Muscle of leg (tissue), 3 donors: ENCODE measurements at regions not wholly inside any gene's neighbourhood (a gene's known extent, or its start where the extent isn't known, plus 50 kb on each side); places are given as distances from the start of the nearest gene placed in this dataset.
A peak's percentile ranks its signal among the peaks of the same experiment; 100 is the strongest.

Experiments used
- DNase-seq: peaks from one replicate; pipeline ENCODE4 v3.0.0; 2013
- H3K27ac ChIP-seq: one replicate; pipeline ENCODE4 v1.5.1; 2013; ENCODE audit warnings: mild to moderate bottlenecking, low read length, control low read depth
- H3K27me3 ChIP-seq: one replicate; pipeline ENCODE4 v1.6.1; 2013; ENCODE audit warnings: low read length; ENCODE audit not compliant: control insufficient read depth, insufficient read depth
- H3K36me3 ChIP-seq: one replicate; pipeline ENCODE4 v1.6.1; 2013; ENCODE audit warnings: low read length; ENCODE audit not compliant: control insufficient read depth, insufficient read depth
- H3K4me1 ChIP-seq: one replicate; pipeline ENCODE4 v1.6.1; 2013; ENCODE audit warnings: low read length; ENCODE audit not compliant: control insufficient read depth, insufficient read depth
- H3K4me3 ChIP-seq: one replicate; pipeline ENCODE4 v1.5.1; 2013; ENCODE audit warnings: low read length, control low read depth
- H3K9me3 ChIP-seq: replicated peaks from 2 replicates; pipeline ENCODE4 v1.6.1; 2013; ENCODE audit warnings: low read depth, low read length; ENCODE audit not compliant: control insufficient read depth
- WGBS: methylation state at CpG from one replicate; pipeline ENCODE4 v1.1.5; 2013; ENCODE audit warnings: missing lambda C conversion rate; ENCODE audit not compliant: insufficient coverage; 5-methylcytosine and 5-hydroxymethylcytosine counted together

GRCh38 chr21:27586326-27586725 is 619.4 kb upstream of the ADAMTS5 start:
- no peak for DNase-seq
- Histone ChIP-seq H3K27ac (no peak overlapping the region), H3K4me1 (peaks cover 4% of the 10 kb centered on the region), H3K27me3 (no peaks in the 10 kb centered on the region), H3K36me3 (no peaks in the 10 kb centered on the region), H3K4me3 (no peak overlapping the region), H3K9me3 (no peaks in the 10 kb centered on the region)
- 69% methylated on average over 2 of the region's 3 CpGs for WGBS

DNA sequence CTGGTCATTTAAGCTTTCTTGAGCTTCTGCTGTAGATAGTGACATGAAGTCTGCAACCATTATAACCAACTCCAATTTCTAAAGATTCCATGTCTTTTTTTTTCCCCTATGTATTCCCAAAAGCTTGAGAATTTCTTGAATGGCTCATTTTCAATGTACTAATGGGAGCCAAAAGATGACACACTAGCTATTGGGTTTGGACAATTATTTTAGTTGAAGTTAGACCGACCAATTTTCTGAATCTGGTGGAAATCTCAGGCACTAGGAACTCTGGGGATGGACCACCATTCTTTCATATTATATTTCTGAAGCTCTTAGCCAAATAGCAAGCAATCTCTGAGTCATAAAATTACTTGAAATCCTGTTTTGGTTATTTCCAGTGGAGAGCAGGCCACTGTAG is 617.4 kb upstream of the ADAMTS5 start:
- H3K4me1 ChIP-seq = peaks cover 2% of the 10 kb centered on the region
- H3K4me3 ChIP-seq = no peak overlapping the region
- H3K27me3 ChIP-seq = no peaks in the 10 kb centered on the region
- WGBS = no CpG with 5 or more reads among the region's 1 CpG
- no peaks in the 10 kb centered on the region for H3K36me3 ChIP-seq
- DNase-seq = peak; percentile 60
- H3K9me3 ChIP-seq = peaks cover 2% of the 10 kb centered on the region
- no peak overlapping the region for H3K27ac ChIP-seq

GRCh38 chr21:27582948-27583430 is 616.1 kb upstream of the ADAMTS5 start:
- peak; percentile 73 for DNase-seq
- H3K27me3 ChIP-seq = no peaks in the 10 kb centered on the region
- WGBS = no CpG with 5 or more reads among the region's 3 CpGs
- H3K27ac ChIP-seq = no peak overlapping the region
- H3K4me3 ChIP-seq = no peak overlapping the region
- no peaks in the 10 kb centered on the region for H3K36me3 ChIP-seq
- H3K9me3 ChIP-seq = peaks cover 2% of the 10 kb centered on the region
- H3K4me1 ChIP-seq = peaks cover 2% of the 10 kb centered on the region

- H3K27ac ChIP-seq = no peak overlapping the region
- peaks cover 2% of the 10 kb centered on the region for H3K9me3 ChIP-seq
- DNase-seq = no peak
- no peaks in the 10 kb centered on the region for H3K36me3 ChIP-seq
- 100% methylated on average over 1 of the region's 2 CpGs for WGBS
- H3K27me3 ChIP-seq = no peaks in the 10 kb centered on the region
- H3K4me3 ChIP-seq = no peak overlapping the region
- H3K4me1 ChIP-seq = peaks cover 2% of the 10 kb centered on the region
These were observed 615.5 kb upstream of the ADAMTS5 start for GRCh38 chr21:27582246-27582947.

DNA sequence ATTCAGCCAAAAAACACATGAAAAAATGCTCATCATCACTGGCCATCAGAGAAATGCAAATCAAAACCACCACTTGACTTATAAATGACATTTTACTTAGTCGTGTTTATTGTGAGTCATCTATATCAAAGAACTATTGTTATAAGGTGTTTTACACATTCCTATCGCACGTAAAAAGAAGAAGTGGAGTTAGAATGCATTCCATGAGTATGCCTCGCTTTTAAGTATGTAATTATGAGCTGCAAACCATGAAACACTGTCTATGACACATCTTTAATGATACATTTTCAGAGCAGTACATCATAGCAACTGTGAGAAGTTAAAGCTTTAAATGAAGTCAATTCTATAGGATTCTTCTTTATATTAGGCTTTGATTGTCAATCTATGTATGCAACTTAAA is 614.3 kb upstream of the ADAMTS5 start:
- no CpG with 5 or more reads among the region's 4 CpGs for WGBS
- DNase-seq = no peak
- no peak overlapping the region for H3K4me3 ChIP-seq

DNA sequence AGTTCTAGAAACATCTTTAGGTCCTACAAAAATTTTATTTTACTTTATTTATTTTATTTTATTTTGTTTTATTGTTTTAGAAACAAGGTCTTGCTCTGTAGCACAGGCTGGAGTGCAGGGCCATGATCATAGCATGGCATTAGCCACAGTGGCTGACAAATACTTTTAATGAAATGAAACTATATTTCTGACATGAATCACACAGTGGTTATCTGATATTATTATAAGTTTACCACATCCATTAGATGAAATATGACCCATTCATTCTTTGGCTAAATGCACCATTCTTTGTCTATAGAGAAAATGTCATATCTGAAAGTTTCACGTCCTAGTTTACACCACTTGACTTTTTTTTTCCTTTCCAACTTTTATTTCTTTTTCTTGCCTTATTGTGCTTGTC is 613.4 kb upstream of the ADAMTS5 start:
- Histone ChIP-seq H3K27ac (no peak overlapping the region), H3K9me3 (peaks cover 2% of the 10 kb centered on the region), H3K36me3 (no peaks in the 10 kb centered on the region), H3K4me1 (peaks cover 2% of the 10 kb centered on the region), H3K27me3 (no peaks in the 10 kb centered on the region), H3K4me3 (no peak overlapping the region)
- no CpG with 5 or more reads among the region's 1 CpG for WGBS
- no peak for DNase-seq

More for the DNA sequence above, 614.3 kb upstream of the ADAMTS5 start:
- Histone ChIP-seq H3K36me3 (no peaks in the 10 kb centered on the region), H3K9me3 (peaks cover 2% of the 10 kb centered on the region), H3K27ac (no peak overlapping the region), H3K27me3 (no peaks in the 10 kb centered on the region), H3K4me1 (peaks cover 2% of the 10 kb centered on the region)

GRCh38 chr21:27578741-27579265 is 611.9 kb upstream of the ADAMTS5 start:
- H3K4me3 ChIP-seq = no peak overlapping the region
- no peaks in the 10 kb centered on the region for H3K36me3 ChIP-seq
- peaks cover 2% of the 10 kb centered on the region for H3K9me3 ChIP-seq
- H3K27ac ChIP-seq = no peak overlapping the region
- no peaks in the 10 kb centered on the region for H3K27me3 ChIP-seq
- DNase-seq = no peak
- 66% methylated on average over 3 of the region's 6 CpGs for WGBS
- peaks cover 2% of the 10 kb centered on the region for H3K4me1 ChIP-seq

DNA sequence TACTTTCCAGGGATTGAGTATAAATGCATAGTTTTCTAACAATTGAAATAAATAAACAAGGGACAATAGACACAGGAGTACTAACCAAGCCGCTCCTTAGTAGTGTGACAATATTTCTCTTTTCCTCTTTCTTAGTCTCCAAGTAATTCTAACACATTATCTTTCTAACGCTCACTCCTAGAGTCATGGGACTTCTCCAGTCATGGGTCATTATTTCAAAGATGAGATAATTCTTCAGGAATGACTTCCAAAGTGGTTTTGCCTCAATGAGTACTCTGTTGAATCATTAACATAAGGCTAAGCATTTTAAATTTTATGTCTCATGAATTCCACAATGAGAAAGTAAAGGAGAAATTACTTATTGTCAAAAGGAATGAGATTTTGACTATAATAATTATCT is 605.8 kb upstream of the ADAMTS5 start:
- Histone ChIP-seq H3K4me3 (no peak overlapping the region), H3K27ac (no peak overlapping the region), H3K4me1 (peaks cover 11% of the 10 kb centered on the region), H3K27me3 (no peaks in the 10 kb centered on the region), H3K9me3 (no peaks in the 10 kb centered on the region), H3K36me3 (no peaks in the 10 kb centered on the region)
- no CpG with 5 or more reads among the region's 2 CpGs for WGBS
- DNase-seq = peak; percentile 75

DNA sequence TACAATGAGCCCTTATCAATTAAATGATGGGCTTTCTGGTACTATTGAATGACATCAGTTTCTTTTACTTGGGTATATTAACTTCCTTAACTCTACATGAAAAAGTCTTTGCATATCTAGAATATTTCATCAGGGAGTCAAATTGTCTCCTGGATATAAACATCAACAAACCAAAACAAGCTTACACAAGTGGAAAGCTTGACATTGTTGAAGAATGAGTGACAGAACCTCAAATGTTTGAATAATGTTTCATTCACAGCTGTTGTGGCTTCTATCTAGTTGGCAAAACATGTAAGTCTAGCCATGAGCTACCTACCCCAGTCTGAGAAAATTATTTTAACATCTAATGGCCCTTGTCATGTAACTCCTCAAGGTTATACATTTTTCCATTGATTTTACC is 604.8 kb upstream of the ADAMTS5 start:
- Histone ChIP-seq H3K9me3 (no peaks in the 10 kb centered on the region), H3K27me3 (no peaks in the 10 kb centered on the region), H3K36me3 (no peaks in the 10 kb centered on the region), H3K4me3 (no peak overlapping the region), H3K4me1 (peaks cover 11% of the 10 kb centered on the region), H3K27ac (peak overlapping the region; percentile 53)
- peak; percentile 49 for DNase-seq

DNA sequence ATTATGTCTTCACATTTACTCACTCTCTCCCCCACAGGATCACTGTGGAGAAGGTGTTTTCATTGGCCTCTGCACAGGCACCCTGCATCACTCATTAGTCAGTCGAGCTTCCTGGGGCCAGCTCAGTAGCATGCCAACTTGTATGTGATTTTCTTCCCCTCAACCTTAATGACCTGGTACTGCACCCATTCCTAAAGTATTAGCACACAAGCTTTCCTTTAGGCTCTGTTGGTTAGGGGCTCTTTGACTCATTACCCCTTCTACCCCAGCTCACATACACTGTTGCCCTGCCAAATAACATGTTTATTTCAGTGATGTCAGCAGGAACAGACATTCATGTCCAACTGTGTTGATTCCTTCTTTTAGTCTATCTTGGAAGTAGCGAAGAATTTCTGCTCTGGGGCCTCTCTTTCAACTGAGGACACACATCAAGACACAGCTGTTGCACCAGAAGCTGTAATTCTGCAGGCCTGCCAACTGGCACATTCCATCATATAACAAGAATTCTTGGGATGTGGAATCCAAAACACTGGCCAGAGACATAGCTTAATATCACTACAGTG is 603.5 kb upstream of the ADAMTS5 start:
- WGBS = 17% methylated on average over 1 of the region's 2 CpGs
- Histone ChIP-seq H3K4me3 (no peak overlapping the region), H3K4me1 (peaks cover 11% of the 10 kb centered on the region), H3K27me3 (no peaks in the 10 kb centered on the region), H3K27ac (peak overlapping the region; percentile 82), H3K36me3 (no peaks in the 10 kb centered on the region), H3K9me3 (no peaks in the 10 kb centered on the region)
- DNase-seq = peak; percentile 98
